AG04449 (cell line): ENCODE measurements at regions not wholly inside any gene's neighbourhood (a gene's known extent, or its start where the extent isn't known, plus 50 kb on each side); places are given as distances from the start of the nearest gene placed in this dataset.

Experiments
- CTCF ChIA-PET: fragments of 350-600 bp; formaldehyde crosslinking; extraction: SDS; loops from one replicate; lab custom pipeline; 2021; ENCODE audit warnings: antibody characterized with exemption; lab: Yijun Ruan, JAX
- POLR2A ChIA-PET: fragments of 400-600, 350-600 bp; formaldehyde crosslinking; extraction: SDS; loops from one replicate; lab custom pipeline; 2020; ENCODE audit warnings: antibody characterized with exemption, inconsistent platforms; lab: Yijun Ruan, JAX
- DNase-seq: peaks from one replicate; pipeline ENCODE4 v3.0.0-alpha.2; 2010; ENCODE audit warnings: low read depth, low spot score
- H3K4me3 ChIP-seq: 2 replicates; pipeline ENCODE4 v1.5.1; 2011; ENCODE audit warnings: low read depth, mild to moderate bottlenecking, control low read depth, low read length
- CTCF ChIP-seq: IDR thresholded peaks from one replicate; pipeline ENCODE4 v1.5.1; 2011; ENCODE audit warnings: mild to moderate bottlenecking, moderate library complexity, low read length, control low read depth, inconsistent platforms; ENCODE audit not compliant: insufficient read depth; ENCODE audit errors: missing control alignments

GRCh38 chr10:76632767-76633051, 1004.9 kb downstream of the KCNMA1 start:
- no peak overlapping the region for H3K4me3 ChIP-seq
- CTCF ChIA-PET = no interaction called here
- peak; percentile 18 for TF ChIP-seq CTCF
- POLR2A ChIA-PET = no interaction called here
- DNase-seq = no peak

- no peak for DNase-seq
- CTCF ChIA-PET = interaction anchor here (1.8 kb wide), 1 partner anchor 10 kb away, joined by 5 read pairs; no protein-coding TSS in a partner anchor
- H3K4me3 ChIP-seq = no peak overlapping the region
- POLR2A ChIA-PET = no interaction called here
- no peak for TF ChIP-seq CTCF
Observed at GRCh38 chr10:76631884-76632766, 1005.5 kb downstream of the KCNMA1 start.

- TF ChIP-seq CTCF = no peak
- H3K4me3 ChIP-seq = no peak overlapping the region
- CTCF ChIA-PET = interaction anchor here (1.8 kb wide), 1 partner anchor 9 kb away, joined by 5 read pairs; no protein-coding TSS in a partner anchor
- POLR2A ChIA-PET = no interaction called here
- DNase-seq = no peak
Observed at GRCh38 chr10:76631036-76631670, 1006.5 kb downstream of the KCNMA1 start.

GRCh38 chr10:76628801-76629200, 1008.8 kb downstream of the KCNMA1 start:
- CTCF ChIA-PET = no interaction called here
- POLR2A ChIA-PET = no interaction called here

GRCh38 chr10:76626386-76626785, 1011.2 kb downstream of the KCNMA1 start:
- TF ChIP-seq CTCF = no peak
- CTCF ChIA-PET = no interaction called here
- POLR2A ChIA-PET = no interaction called here
- H3K4me3 ChIP-seq = no peak overlapping the region
- DNase-seq = no peak

More at GRCh38 chr10:76628801-76629200, 1008.8 kb downstream of the KCNMA1 start:
- DNase-seq = no peak
- no peak overlapping the region for H3K4me3 ChIP-seq
- TF ChIP-seq CTCF = no peak

GRCh38 chr10:76624470-76624869, 1013.1 kb downstream of the KCNMA1 start:
- no peak for TF ChIP-seq CTCF
- H3K4me3 ChIP-seq = no peak overlapping the region
- POLR2A ChIA-PET = no interaction called here
- CTCF ChIA-PET = no interaction called here
- no peak for DNase-seq
